Right atrium auricular region (tissue), 2 donors: ENCODE measurements at regions not wholly inside any gene's neighbourhood (a gene's known extent, or its start where the extent isn't known, plus 50 kb on each side); places are given as distances from the start of the nearest gene placed in this dataset.

Experiments used
- DNase-seq: peaks from one replicate; pipeline ENCODE4 v3.0.0-alpha.2; 2019; ENCODE audit warnings: low spot score
- H3K27ac ChIP-seq, 2 donors: fragments of 200-600 bp; sonication (generic); 1 replicate in 1 of 2; 2 replicates in 1 of 2; pipeline ENCODE4 v1.5.1; 2016 to 2019
- H3K27me3 ChIP-seq, 2 donors: fragments of 200-600 bp; sonication (generic); one replicate each; pipeline versions ENCODE4 v1.5.1 to v1.6.0; 2017 to 2019
- H3K36me3 ChIP-seq: fragments of 200-600 bp; sonication (generic); one replicate; pipeline ENCODE4 v1.5.1; 2016
- H3K4me1 ChIP-seq, 2 donors: fragments of 200-600 bp; sonication (generic); one replicate each; pipeline versions ENCODE4 v1.5.1 to v1.6.0; 2017 to 2019
- H3K4me3 ChIP-seq, 2 donors: fragments of 200-600 bp; sonication (generic); 1 replicate in 1 of 2; 2 replicates in 1 of 2; pipeline ENCODE4 v1.5.1; 2017 to 2019; ENCODE audit warnings: mild to moderate bottlenecking in 1 of 2, moderate library complexity in 1 of 2
- H3K9me3 ChIP-seq, 2 donors: fragments of 200-600 bp; sonication (generic); one replicate each; pipeline ENCODE4 v1.5.1; 2019
- TF ChIP-seq, protein P1 (sequence below), 2 donors: fragments of 200-600 bp; sonication (generic); IDR thresholded peaks; one replicate each; pipeline ENCODE4 v1.5.1; 2019; ENCODE audit warnings: antibody characterized with exemption in 2 of 2

DNA sequence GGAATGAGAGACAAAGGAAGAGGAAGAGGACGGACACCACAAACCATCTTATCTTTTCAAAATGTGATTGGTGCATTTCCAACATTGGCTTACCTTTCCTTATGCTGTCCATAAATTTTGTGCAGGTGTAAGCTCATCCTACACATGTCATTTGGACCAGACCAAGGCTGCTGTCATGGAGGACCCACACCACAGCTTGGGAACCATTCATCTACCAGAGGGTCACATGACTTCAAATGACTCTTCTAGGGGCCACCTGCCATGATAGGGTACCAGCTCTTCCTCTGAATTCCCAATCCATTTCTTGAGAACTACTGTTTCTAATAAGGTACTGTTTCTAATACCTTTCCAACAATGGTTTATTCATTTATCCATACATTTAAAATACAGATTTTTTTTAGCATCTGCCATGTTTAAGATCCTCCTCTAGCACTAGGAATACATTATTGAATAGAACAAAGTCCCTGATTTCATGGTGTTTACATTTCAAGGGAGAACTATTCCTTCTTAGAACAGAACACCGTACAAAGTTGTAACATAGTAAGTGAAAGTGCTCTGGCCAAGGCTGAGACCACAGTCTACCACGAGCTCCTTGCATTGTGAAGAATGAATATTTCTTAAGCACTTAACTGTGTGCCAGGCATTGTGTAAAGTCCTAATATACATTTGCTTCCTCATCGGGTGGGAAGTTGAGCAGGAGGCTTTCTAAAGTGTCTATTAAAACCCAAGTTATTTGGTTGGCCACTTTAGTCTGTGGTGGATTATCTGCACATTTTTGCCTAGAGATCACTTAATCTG lies 246.1 kb upstream of the FN1 start:
- Histone ChIP-seq H3K36me3 (no peaks in the 10 kb centered on the region), H3K27me3 (no peaks in the 10 kb centered on the region), H3K4me1 (no peaks in the 10 kb centered on the region), H3K27ac (no peak overlapping the region), H3K9me3 (no peaks in the 10 kb centered on the region), H3K4me3 (no peak overlapping the region)
- no peak for DNase-seq
- TF ChIP-seq, protein P1, sequence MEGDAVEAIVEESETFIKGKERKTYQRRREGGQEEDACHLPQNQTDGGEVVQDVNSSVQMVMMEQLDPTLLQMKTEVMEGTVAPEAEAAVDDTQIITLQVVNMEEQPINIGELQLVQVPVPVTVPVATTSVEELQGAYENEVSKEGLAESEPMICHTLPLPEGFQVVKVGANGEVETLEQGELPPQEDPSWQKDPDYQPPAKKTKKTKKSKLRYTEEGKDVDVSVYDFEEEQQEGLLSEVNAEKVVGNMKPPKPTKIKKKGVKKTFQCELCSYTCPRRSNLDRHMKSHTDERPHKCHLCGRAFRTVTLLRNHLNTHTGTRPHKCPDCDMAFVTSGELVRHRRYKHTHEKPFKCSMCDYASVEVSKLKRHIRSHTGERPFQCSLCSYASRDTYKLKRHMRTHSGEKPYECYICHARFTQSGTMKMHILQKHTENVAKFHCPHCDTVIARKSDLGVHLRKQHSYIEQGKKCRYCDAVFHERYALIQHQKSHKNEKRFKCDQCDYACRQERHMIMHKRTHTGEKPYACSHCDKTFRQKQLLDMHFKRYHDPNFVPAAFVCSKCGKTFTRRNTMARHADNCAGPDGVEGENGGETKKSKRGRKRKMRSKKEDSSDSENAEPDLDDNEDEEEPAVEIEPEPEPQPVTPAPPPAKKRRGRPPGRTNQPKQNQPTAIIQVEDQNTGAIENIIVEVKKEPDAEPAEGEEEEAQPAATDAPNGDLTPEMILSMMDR (IDR thresholded peaks at IDR 0.05), result no peak

DNA sequence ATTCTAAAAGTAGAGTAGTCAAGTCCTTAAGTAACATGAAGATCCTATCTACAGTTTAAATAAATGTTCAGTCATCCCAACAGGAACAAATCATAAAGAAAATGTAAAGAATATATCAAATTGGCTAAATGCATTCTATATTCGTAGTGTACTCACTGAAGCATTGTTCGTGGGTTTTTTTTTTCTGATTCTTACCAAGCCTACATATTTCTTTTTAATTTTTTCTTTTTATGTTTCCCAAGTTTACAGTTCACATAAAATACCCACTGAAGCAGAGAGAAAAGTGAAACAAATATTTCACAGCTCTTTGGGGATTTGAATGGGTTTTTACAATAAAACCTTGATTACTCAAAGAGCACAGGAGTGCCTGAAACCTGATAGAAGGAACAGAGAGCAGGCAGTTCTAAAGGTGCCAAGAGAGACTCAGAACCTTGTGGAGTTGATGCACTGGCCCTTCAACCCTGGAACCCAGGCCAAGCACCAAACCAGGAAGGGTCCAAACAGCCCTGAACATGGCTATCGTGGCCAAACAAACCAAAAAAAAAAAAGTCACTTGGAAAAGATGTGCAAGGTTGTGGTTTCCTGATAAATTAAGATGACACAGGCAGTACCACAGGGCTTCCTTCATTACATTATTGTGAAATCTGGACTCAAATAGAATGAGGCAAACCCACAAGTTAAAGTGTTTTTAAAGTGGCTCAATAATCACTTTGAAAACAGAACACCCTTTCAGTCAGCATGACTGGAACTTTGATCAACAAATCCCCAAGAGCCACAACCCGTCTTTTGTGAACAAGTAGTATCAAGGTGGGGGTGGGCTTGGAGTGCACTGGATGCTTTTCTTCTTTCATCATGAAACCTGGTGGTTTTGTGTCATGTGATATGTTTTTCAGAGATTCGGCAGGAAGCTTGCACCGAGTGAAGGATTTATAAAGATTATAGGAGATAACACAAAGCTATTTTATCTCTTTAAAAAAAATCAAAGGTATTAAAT lies 245.0 kb upstream of the FN1 start:
- no peaks in the 10 kb centered on the region for H3K36me3 ChIP-seq
- DNase-seq, result no peak
- H3K27me3 ChIP-seq, result no peaks in the 10 kb centered on the region
- no peak overlapping the region for H3K27ac ChIP-seq
- H3K4me1 ChIP-seq, result no peaks in the 10 kb centered on the region
- no peaks in the 10 kb centered on the region for H3K9me3 ChIP-seq
- TF ChIP-seq, protein P1 (IDR thresholded peaks at IDR 0.05), result no peak
- H3K4me3 ChIP-seq, result no peak overlapping the region

DNA sequence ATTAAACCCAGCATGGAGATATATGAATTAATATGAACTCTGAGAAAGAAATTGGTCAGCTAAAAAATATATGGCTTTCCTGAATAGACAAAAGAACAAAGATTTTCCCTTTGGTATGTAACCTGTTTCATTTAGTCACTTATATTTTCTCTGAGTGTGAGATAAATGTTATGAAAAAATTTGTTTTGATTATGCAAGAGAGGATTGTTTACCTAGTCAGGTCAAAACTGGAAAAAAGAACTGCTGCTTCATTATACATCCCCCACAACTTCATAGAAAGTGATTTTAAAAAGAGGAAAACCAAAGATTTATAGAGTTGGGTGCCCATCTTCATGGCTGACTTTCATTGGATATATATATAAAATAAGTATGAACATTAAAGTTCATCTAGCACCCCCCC lies 242.2 kb upstream of the FN1 start:
- TF ChIP-seq, protein P1 (IDR thresholded peaks at IDR 0.05), result no peak
- no peak for DNase-seq
- no peaks in the 10 kb centered on the region for H3K4me1 ChIP-seq
- no peak overlapping the region for H3K4me3 ChIP-seq
- no peaks in the 10 kb centered on the region for H3K36me3 ChIP-seq
- no peaks in the 10 kb centered on the region for H3K9me3 ChIP-seq
- H3K27me3 ChIP-seq, result no peaks in the 10 kb centered on the region
- H3K27ac ChIP-seq, result no peak overlapping the region

GRCh38 chr2:215677481-215677880 lies 241.6 kb upstream of the FN1 start:
- no peak overlapping the region for H3K27ac ChIP-seq
- TF ChIP-seq, protein P1 (IDR thresholded peaks at IDR 0.05), result no peak
- H3K4me1 ChIP-seq, result no peaks in the 10 kb centered on the region
- H3K9me3 ChIP-seq, result no peaks in the 10 kb centered on the region
- H3K27me3 ChIP-seq, result no peaks in the 10 kb centered on the region
- no peak overlapping the region for H3K4me3 ChIP-seq
- DNase-seq, result no peak
- no peaks in the 10 kb centered on the region for H3K36me3 ChIP-seq

DNA sequence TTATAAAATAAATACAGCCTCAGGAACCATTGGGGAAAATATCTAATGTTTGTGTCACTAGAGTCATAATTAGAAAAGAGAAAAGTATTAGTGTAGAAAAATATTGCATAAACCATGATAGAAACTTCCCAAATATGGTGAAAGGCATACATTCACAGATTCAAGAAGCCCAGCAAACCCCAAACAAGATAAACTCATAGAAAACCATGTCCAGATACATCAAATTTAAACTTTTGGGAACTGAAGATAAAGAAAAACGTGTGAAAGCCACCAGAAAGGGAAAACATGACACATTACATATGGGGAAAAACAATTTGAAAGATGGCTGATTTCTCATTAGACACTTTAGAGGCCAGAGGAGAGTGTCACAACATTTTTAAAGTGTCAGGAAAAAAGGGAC lies 236.5 kb upstream of the FN1 start:
- Histone ChIP-seq H3K9me3 (no peaks in the 10 kb centered on the region), H3K36me3 (no peaks in the 10 kb centered on the region), H3K27me3 (no peaks in the 10 kb centered on the region), H3K27ac (no peak overlapping the region), H3K4me1 (peaks cover 0 to 10% of the 10 kb centered on the region in 2 donors), H3K4me3 (no peak overlapping the region)
- TF ChIP-seq, protein P1 (IDR thresholded peaks at IDR 0.05), result no peak
- DNase-seq, result no peak
